HFF-Myc (cell line): ENCODE measurements at regions not wholly inside any gene's neighbourhood (a gene's known extent, or its start where the extent isn't known, plus 50 kb on each side); places are given as distances from the start of the nearest gene placed in this dataset.

ENCODE experiments used
- DNase-seq: peaks from one replicate; pipeline ENCODE4 v3.0.0-alpha.2; 2011; ENCODE audit warnings: low read depth; ENCODE audit errors: extremely low read depth
- H3K4me3 ChIP-seq: replicated peaks from 2 replicates; pipeline ENCODE4 v1.5.1; 2011; ENCODE audit warnings: low read depth, mild to moderate bottlenecking, control low read depth, low read length
- CTCF ChIP-seq: IDR thresholded peaks from 2 replicates; pipeline ENCODE4 v1.5.1; 2012; ENCODE audit warnings: mild to moderate bottlenecking, low read depth, low read length, control low read depth; ENCODE audit errors: missing control alignments

- TF ChIP-seq CTCF, result no peak
- DNase-seq, result no peak
- H3K4me3 ChIP-seq, result no peak overlapping the region
Observed at GRCh38 chr11:123245567-123245966, 50.5 kb upstream of the CLMP start.
